GM21786 (cell line): ENCODE measurements at regions not wholly inside any gene's neighbourhood (a gene's known extent, or its start where the extent isn't known, plus 50 kb on each side); places are given as distances from the start of the nearest gene placed in this dataset.

Experiments
- ATAC-seq: cut with Tn5 transposase; IDR thresholded peaks from one replicate; pipeline ENCODE4 v1.9.1; 2021; ENCODE audit not compliant: unreplicated experiment

GRCh38 chr6:170117111-170117972 is 173.5 kb downstream of the DLL1 start:
- ATAC-seq: no peak

GRCh38 chr6:170116636-170117035 is 174.2 kb downstream of the DLL1 start:
- ATAC-seq: no peak

- ATAC-seq: no peak
Measured at GRCh38 chr6:170114956-170115855, 175.7 kb downstream of the DLL1 start.

- no peak for ATAC-seq
Measured at GRCh38 chr6:170114187-170114945, 176.5 kb downstream of the DLL1 start.

GRCh38 chr6:170113141-170113540 is 177.7 kb downstream of the DLL1 start:
- no peak for ATAC-seq

- no peak for ATAC-seq
Measured at GRCh38 chr6:170112583-170112860, 178.4 kb downstream of the DLL1 start.

GRCh38 chr6:170111816-170112582 is 178.9 kb downstream of the DLL1 start:
- no peak for ATAC-seq

GRCh38 chr6:170111141-170111664 is 179.7 kb downstream of the DLL1 start:
- ATAC-seq: no peak

GRCh38 chr6:170110201-170111140 is 180.4 kb downstream of the DLL1 start:
- no peak for ATAC-seq

- ATAC-seq: no peak
Measured at GRCh38 chr6:170108890-170109587, 181.8 kb downstream of the DLL1 start.

GRCh38 chr6:170108456-170108855 is 182.4 kb downstream of the DLL1 start:
- ATAC-seq: no peak

GRCh38 chr6:170107606-170108222 is 183.2 kb downstream of the DLL1 start:
- ATAC-seq: no peak

GRCh38 chr6:170106906-170107525 is 183.9 kb downstream of the DLL1 start:
- no peak for ATAC-seq

GRCh38 chr6:170102582-170103481 is 188.0 kb downstream of the DLL1 start:
- ATAC-seq: no peak

GRCh38 chr6:170102038-170102437 is 188.8 kb downstream of the DLL1 start:
- no peak for ATAC-seq

- no peak for ATAC-seq
Measured at GRCh38 chr6:170101281-170102035, 189.4 kb downstream of the DLL1 start.
